A549 (cell line): ENCODE measurements at regions not wholly inside any gene's neighbourhood (a gene's known extent, or its start where the extent isn't known, plus 50 kb on each side); places are given as distances from the start of the nearest gene placed in this dataset.

Experiments
- ATAC-seq, 2 experiments: fragments of 200-7000 bp in 1 of 2; fragments of >200 bp in 1 of 2; cut with Nextera tagmentation in 1 of 2; cut with Tn5 transposase in 1 of 2; 3 replicates each; pipeline versions ENCODE4 v1.8.0 to v1.9.1; 2018 to 2020; ENCODE audit warnings: mild to moderate bottlenecking in 1 of 2, moderate library complexity in 1 of 2
- CTCF ChIA-PET: fragments of 300-600 bp; sonication (Branson Sonifier 250); formaldehyde crosslinking; extraction: SDS; loops from one replicate; lab custom pipeline; 2021; ENCODE audit warnings: antibody characterized with exemption, inconsistent platforms; lab: Yijun Ruan, JAX
- POLR2A ChIA-PET: fragments of 350-600 bp; formaldehyde crosslinking; extraction: SDS; loops from one replicate; lab custom pipeline; 2021; ENCODE audit warnings: antibody characterized with exemption, inconsistent platforms; lab: Yijun Ruan, JAX
- DNase-seq, 2 experiments: peaks; one replicate each; pipeline versions ENCODE4 v3.0.0 to v3.0.0-alpha.2; 2011 to 2016; ENCODE audit warnings: low read depth in 1 of 2, low spot score in 1 of 2
- FAIRE-seq: peaks from 2 replicates; lab custom pipeline; 2011; peaks lifted over from hg19 to GRCh38; lab: Jason Lieb, UNC
- H3K27ac ChIP-seq, 2 experiments: fragments of >200 bp; sonication (Bioruptor Twin); formaldehyde crosslinking; 3 replicates each; pipeline ENCODE4 v1.5.1; 2016 to 2017
- H3K4me1 ChIP-seq: fragments of >200 bp; sonication (Bioruptor Twin); formaldehyde crosslinking; 3 replicates; pipeline ENCODE4 v1.6.1; 2016
- H3K4me2 ChIP-seq: fragments of >200 bp; sonication (Bioruptor Twin); formaldehyde crosslinking; 3 replicates; pipeline ENCODE4 v1.6.1; 2016
- H3K4me3 ChIP-seq: fragments of >200 bp; sonication (Bioruptor Twin); formaldehyde crosslinking; 3 replicates; pipeline ENCODE4 v1.5.1; 2016
- H3K9me3 ChIP-seq: fragments of >200 bp; sonication (Bioruptor Twin); formaldehyde crosslinking; 3 replicates; pipeline ENCODE4 v1.6.1; 2016
- BHLHE40 ChIP-seq: IDR thresholded peaks from 2 replicates; pipeline ENCODE4 v1.6.1; 2012; ENCODE audit warnings: low read depth, low read length, inconsistent platforms
- CBX8 ChIP-seq: fragments of 200-600 bp; sonication (generic); IDR thresholded peaks from 2 replicates; pipeline ENCODE4 v1.6.1; 2016
- CEBPB ChIP-seq, 2 experiments: fragments of >200 bp in 1 of 2; sonication (Bioruptor Twin) in 1 of 2; formaldehyde crosslinking in 1 of 2; IDR thresholded peaks; 2 replicates each; pipeline ENCODE4 v1.6.1; 2012 to 2016
- CHD4 ChIP-seq: fragments of 200-600 bp; sonication (generic); IDR thresholded peaks from 2 replicates; pipeline ENCODE4 v1.6.1; 2016; ENCODE audit warnings: antibody characterized with exemption, mild to moderate bottlenecking, borderline replicate concordance
- ESRRA ChIP-seq: fragments of 150-350 bp; IDR thresholded peaks from 2 replicates; pipeline ENCODE4 v1.6.1; 2014; ENCODE audit warnings: mild to moderate bottlenecking, low read length, borderline replicate concordance
- FOSB ChIP-seq: fragments of 250-450 bp; sonication (Bioruptor Pico); IDR thresholded peaks from 2 replicates; pipeline ENCODE4 v1.5.0; 2020; ENCODE audit warnings: mild to moderate bottlenecking, moderate library complexity
- HDAC2 ChIP-seq: fragments of 200-600 bp; sonication (generic); IDR thresholded peaks from 2 replicates; pipeline ENCODE4 v1.6.1; 2016
- HOXB5 ChIP-seq: fragments of 250-450 bp; sonication (Bioruptor Pico); IDR thresholded peaks from 2 replicates; pipeline ENCODE4 v1.5.0; 2020; ENCODE audit warnings: mild to moderate bottlenecking, moderate library complexity
- JUN ChIP-seq, 2 experiments: fragments of >200 bp; sonication (Bioruptor Twin); formaldehyde crosslinking; IDR thresholded peaks; 2 replicates in 1 of 2; 3 replicates in 1 of 2; pipeline ENCODE4 v1.6.1; 2016 to 2017
- MAZ ChIP-seq: fragments of 150-350 bp; IDR thresholded peaks from 2 replicates; pipeline ENCODE4 v1.6.1; 2014; ENCODE audit warnings: antibody characterized with exemption, low read depth, low read length, borderline replicate concordance
- MYC ChIP-seq: IDR thresholded peaks from 2 replicates; pipeline ENCODE4 v1.6.1; 2012; ENCODE audit warnings: mild to moderate bottlenecking, inconsistent platforms, low read length, improper control_type of control experiment, borderline replicate concordance
- NPAS2 ChIP-seq: fragments of 250-450 bp; sonication (Bioruptor Pico); IDR thresholded peaks from 2 replicates; pipeline ENCODE4 v1.8.0; 2022; ENCODE audit warnings: mild to moderate bottlenecking, moderate library complexity, borderline replicate concordance
- POLR2A ChIP-seq: IDR thresholded peaks from 2 replicates; pipeline ENCODE4 v1.6.1; 2012; ENCODE audit warnings: mild to moderate bottlenecking, low read length
- RAD21 ChIP-seq, 2 experiments: fragments of >200 bp in 1 of 2; sonication (Bioruptor Twin) in 1 of 2; formaldehyde crosslinking in 1 of 2; IDR thresholded peaks in 1 of 2; conservative IDR thresholded peaks in 1 of 2; 2 replicates in 1 of 2; 3 replicates in 1 of 2; pipeline ENCODE4 v1.6.1; 2012 to 2018; ENCODE audit warnings: inconsistent platforms in 1 of 2
- SREBF2 ChIP-seq: fragments of 450-650 bp; IDR thresholded peaks from 2 replicates; pipeline ENCODE4 v1.6.1; 2014; ENCODE audit warnings: mild to moderate bottlenecking, moderate library complexity
- TP53 ChIP-seq: fragments of 250-450 bp; sonication (Bioruptor Pico); IDR thresholded peaks from 2 replicates; pipeline ENCODE4 v1.5.0; 2021; ENCODE audit warnings: mild to moderate bottlenecking, moderate library complexity
- ZNF302 ChIP-seq: fragments of 250-450 bp; sonication (Bioruptor Pico); IDR thresholded peaks from 2 replicates; pipeline ENCODE4 v1.9.0; 2021; ENCODE audit warnings: inconsistent platforms, mild to moderate bottlenecking, moderate library complexity
- WGBS: methylation state at CpG from one replicate; pipeline ENCODE4 v1.1.6; 2017; ENCODE audit errors: missing lambda C conversion rate; 5-methylcytosine and 5-hydroxymethylcytosine counted together
- TF ChIP-seq, protein P1 (sequence below): fragments of 200-600 bp; sonication (generic); IDR thresholded peaks from 2 replicates; pipeline ENCODE4 v1.6.1; 2016; ENCODE audit warnings: antibody characterized with exemption, mild to moderate bottlenecking, moderate library complexity
- TF ChIP-seq, protein P2 (sequence below): fragments of >200 bp; sonication (Bioruptor Twin); formaldehyde crosslinking; IDR thresholded peaks from 3 replicates; pipeline ENCODE4 v1.6.1; 2016
- TF ChIP-seq, protein P3 (sequence below): IDR thresholded peaks from 2 replicates; pipeline ENCODE4 v1.6.1; 2012
- TF ChIP-seq, protein P4 (sequence below): fragments of >200 bp; sonication (Bioruptor Twin); formaldehyde crosslinking; IDR thresholded peaks from 3 replicates; pipeline ENCODE4 v1.5.1; 2016
- TF ChIP-seq, protein P5 (sequence below): fragments of >200 bp; sonication (Bioruptor Twin); formaldehyde crosslinking; IDR thresholded peaks from 2 replicates; pipeline ENCODE4 v1.6.1; 2016
- TF ChIP-seq, protein P6 (sequence below): IDR thresholded peaks from 2 replicates; pipeline ENCODE4 v1.6.1; 2012

DNA sequence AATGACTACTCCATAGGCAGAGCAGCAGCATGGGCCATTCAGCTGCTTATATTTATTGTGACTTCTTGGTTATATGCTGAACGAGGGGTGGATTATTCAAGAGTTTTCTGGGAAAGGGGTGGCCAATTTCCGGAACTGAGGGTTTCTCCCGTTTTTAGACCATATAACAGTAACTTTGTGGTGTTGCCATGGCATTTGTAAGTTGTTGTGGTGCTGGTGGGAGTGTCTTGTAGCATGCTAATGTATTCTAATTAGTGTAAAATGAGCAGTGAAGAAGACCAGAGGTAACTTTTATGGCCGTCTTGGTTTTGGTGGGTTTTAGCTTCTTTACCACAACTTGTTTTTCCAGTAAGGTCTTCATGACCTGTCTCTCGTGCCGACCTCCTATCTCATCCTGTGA lies 139.6 kb downstream of the KLF6 start:
- Histone ChIP-seq H3K4me1 (no peaks in the 10 kb centered on the region), H3K4me2 (no peak overlapping the region), H3K4me3 (no peak overlapping the region), H3K27ac (no peak overlapping the region), H3K9me3 (no peaks in the 10 kb centered on the region)
- ChIA-PET CTCF (no interaction called here), POLR2A (no interaction called here)
- ATAC-seq = no peak
- 61% methylated on average over 6 of the region's 6 CpGs for WGBS
- no peak for TF ChIP-seq JUN (IDR thresholded peaks at IDR 0.05)
- no peak for TF ChIP-seq ZNF302 (CRISPR knock-in tag)
- no peak for TF ChIP-seq CHD4
- TF ChIP-seq, protein P1, sequence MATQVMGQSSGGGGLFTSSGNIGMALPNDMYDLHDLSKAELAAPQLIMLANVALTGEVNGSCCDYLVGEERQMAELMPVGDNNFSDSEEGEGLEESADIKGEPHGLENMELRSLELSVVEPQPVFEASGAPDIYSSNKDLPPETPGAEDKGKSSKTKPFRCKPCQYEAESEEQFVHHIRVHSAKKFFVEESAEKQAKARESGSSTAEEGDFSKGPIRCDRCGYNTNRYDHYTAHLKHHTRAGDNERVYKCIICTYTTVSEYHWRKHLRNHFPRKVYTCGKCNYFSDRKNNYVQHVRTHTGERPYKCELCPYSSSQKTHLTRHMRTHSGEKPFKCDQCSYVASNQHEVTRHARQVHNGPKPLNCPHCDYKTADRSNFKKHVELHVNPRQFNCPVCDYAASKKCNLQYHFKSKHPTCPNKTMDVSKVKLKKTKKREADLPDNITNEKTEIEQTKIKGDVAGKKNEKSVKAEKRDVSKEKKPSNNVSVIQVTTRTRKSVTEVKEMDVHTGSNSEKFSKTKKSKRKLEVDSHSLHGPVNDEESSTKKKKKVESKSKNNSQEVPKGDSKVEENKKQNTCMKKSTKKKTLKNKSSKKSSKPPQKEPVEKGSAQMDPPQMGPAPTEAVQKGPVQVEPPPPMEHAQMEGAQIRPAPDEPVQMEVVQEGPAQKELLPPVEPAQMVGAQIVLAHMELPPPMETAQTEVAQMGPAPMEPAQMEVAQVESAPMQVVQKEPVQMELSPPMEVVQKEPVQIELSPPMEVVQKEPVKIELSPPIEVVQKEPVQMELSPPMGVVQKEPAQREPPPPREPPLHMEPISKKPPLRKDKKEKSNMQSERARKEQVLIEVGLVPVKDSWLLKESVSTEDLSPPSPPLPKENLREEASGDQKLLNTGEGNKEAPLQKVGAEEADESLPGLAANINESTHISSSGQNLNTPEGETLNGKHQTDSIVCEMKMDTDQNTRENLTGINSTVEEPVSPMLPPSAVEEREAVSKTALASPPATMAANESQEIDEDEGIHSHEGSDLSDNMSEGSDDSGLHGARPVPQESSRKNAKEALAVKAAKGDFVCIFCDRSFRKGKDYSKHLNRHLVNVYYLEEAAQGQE = no peak
- TF ChIP-seq HOXB5 (CRISPR knock-in tag) = no peak
- TF ChIP-seq ESRRA = no peak
- TF ChIP-seq, protein P2, sequence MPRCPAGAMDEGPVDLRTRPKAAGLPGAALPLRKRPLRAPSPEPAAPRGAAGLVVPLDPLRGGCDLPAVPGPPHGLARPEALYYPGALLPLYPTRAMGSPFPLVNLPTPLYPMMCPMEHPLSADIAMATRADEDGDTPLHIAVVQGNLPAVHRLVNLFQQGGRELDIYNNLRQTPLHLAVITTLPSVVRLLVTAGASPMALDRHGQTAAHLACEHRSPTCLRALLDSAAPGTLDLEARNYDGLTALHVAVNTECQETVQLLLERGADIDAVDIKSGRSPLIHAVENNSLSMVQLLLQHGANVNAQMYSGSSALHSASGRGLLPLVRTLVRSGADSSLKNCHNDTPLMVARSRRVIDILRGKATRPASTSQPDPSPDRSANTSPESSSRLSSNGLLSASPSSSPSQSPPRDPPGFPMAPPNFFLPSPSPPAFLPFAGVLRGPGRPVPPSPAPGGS = no peak
- TF ChIP-seq MAZ = no peak
- no peak for TF ChIP-seq SREBF2
- TF ChIP-seq CBX8 = no peak
- no peak for TF ChIP-seq TP53
- no peak for DNase-seq
- no peak for FAIRE-seq

DNA sequence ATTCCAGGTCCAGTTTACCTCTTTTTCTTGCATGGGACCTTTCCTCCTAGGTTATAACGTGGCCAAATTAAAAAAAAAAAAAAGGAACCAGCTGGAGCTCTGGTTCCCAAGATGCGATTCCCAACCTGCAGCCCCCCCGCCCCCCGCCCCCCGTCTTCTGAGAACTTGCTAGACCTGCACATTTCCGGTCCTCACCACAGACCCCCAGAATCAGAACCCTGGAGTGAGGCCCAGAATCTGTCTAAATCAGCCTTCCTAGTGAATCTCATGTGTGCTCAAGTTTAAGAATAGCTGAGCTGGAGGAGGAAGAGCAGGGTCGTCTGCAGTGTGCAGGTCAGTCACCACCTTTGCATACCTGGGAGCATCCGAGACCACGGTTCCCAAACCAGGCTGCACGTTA lies 144.2 kb downstream of the KLF6 start:
- FAIRE-seq = no peak
- ATAC-seq = no peak
- WGBS = 69% methylated on average over 10 of the region's 10 CpGs
- TF ChIP-seq, protein P3, sequence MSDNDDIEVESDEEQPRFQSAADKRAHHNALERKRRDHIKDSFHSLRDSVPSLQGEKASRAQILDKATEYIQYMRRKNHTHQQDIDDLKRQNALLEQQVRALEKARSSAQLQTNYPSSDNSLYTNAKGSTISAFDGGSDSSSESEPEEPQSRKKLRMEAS = no peak
- TF ChIP-seq, protein P4, sequence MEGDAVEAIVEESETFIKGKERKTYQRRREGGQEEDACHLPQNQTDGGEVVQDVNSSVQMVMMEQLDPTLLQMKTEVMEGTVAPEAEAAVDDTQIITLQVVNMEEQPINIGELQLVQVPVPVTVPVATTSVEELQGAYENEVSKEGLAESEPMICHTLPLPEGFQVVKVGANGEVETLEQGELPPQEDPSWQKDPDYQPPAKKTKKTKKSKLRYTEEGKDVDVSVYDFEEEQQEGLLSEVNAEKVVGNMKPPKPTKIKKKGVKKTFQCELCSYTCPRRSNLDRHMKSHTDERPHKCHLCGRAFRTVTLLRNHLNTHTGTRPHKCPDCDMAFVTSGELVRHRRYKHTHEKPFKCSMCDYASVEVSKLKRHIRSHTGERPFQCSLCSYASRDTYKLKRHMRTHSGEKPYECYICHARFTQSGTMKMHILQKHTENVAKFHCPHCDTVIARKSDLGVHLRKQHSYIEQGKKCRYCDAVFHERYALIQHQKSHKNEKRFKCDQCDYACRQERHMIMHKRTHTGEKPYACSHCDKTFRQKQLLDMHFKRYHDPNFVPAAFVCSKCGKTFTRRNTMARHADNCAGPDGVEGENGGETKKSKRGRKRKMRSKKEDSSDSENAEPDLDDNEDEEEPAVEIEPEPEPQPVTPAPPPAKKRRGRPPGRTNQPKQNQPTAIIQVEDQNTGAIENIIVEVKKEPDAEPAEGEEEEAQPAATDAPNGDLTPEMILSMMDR = no peak
- TF ChIP-seq FOSB (CRISPR knock-in tag) (no peak), BHLHE40 (no peak), POLR2A (no peak), HOXB5 (CRISPR knock-in tag) (no peak), CEBPB (IDR thresholded peaks at IDR 0.05) (no peak), MYC (no peak), RAD21 (conservative IDR thresholded peaks at IDR 0.05 in 1 of 2, IDR thresholded peaks at IDR 0.05 in 1 of 2) (no peak), CBX8 (no peak), NPAS2 (CRISPR knock-in tag) (no peak), HDAC2 (no peak)
- TF ChIP-seq, protein P2 = no peak
- TF ChIP-seq, protein P5, sequence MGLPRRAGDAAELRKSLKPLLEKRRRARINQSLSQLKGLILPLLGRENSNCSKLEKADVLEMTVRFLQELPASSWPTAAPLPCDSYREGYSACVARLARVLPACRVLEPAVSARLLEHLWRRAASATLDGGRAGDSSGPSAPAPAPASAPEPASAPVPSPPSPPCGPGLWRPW = no peak
- TF ChIP-seq, protein P6, sequence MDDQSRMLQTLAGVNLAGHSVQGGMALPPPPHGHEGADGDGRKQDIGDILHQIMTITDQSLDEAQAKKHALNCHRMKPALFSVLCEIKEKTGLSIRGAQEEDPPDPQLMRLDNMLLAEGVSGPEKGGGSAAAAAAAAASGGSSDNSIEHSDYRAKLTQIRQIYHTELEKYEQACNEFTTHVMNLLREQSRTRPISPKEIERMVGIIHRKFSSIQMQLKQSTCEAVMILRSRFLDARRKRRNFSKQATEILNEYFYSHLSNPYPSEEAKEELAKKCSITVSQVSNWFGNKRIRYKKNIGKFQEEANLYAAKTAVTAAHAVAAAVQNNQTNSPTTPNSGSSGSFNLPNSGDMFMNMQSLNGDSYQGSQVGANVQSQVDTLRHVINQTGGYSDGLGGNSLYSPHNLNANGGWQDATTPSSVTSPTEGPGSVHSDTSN = no peak
- H3K4me2 ChIP-seq = no peak overlapping the region
- no peaks in the 10 kb centered on the region for H3K4me1 ChIP-seq
- POLR2A ChIA-PET = interaction anchor here (0.7 kb wide), 1 partner anchor 169 kb away, joined by 6 read pairs; no protein-coding TSS in a partner anchor
- CTCF ChIA-PET = no interaction called here
- H3K9me3 ChIP-seq = no peaks in the 10 kb centered on the region
- no peak overlapping the region for H3K4me3 ChIP-seq
- DNase-seq = no peak
- no peak overlapping the region for H3K27ac ChIP-seq
